GM23248 (cell line): ENCODE measurements at regions not wholly inside any gene's neighbourhood (a gene's known extent, or its start where the extent isn't known, plus 50 kb on each side); places are given as distances from the start of the nearest gene placed in this dataset.
"Not testable (repeated sequence)": the region's sequence is repeated elsewhere in the genome, so short reads cannot be mapped to it uniquely, and the experiment has no call there.

Experiments
- DNase-seq: peaks from one replicate; pipeline ENCODE4 v3.0.0-alpha.2; 2015
- H2AFZ ChIP-seq: fragments of 200-600 bp; sonication (generic); 2 replicates; pipeline ENCODE4 v1.6.1; 2016; ENCODE audit warnings: antibody characterized with exemption
- H3F3A ChIP-seq: fragments of 200-600 bp; sonication (generic); 2 replicates; pipeline ENCODE4 v1.6.1; 2016; ENCODE audit warnings: mild to moderate bottlenecking, antibody characterized with exemption, mixed run types; ENCODE audit not compliant: insufficient read depth
- H3K27ac ChIP-seq: fragments of 200-600 bp; sonication (generic); 2 replicates; pipeline ENCODE4 v1.5.1; 2016; ENCODE audit warnings: mild to moderate bottlenecking
- H3K27me3 ChIP-seq: fragments of 200-600 bp; sonication (generic); replicated peaks from 2 replicates; pipeline ENCODE4 v1.6.1; 2016; ENCODE audit warnings: mild to moderate bottlenecking; ENCODE audit not compliant: insufficient read depth
- H3K36me3 ChIP-seq: fragments of 200-600 bp; sonication (generic); 2 replicates; pipeline ENCODE4 v1.6.1; 2016; ENCODE audit warnings: low read depth, mild to moderate bottlenecking
- H3K4me1 ChIP-seq: fragments of 200-600 bp; sonication (generic); 2 replicates; pipeline ENCODE4 v1.6.1; 2016; ENCODE audit warnings: mild to moderate bottlenecking; ENCODE audit not compliant: insufficient read depth
- H3K4me2 ChIP-seq: fragments of 200-600 bp; sonication (generic); one replicate; pipeline ENCODE4 v1.6.1; 2016; ENCODE audit warnings: mild to moderate bottlenecking; ENCODE audit not compliant: unreplicated experiment
- H3K4me3 ChIP-seq: fragments of 200-600 bp; sonication (generic); 2 replicates; pipeline ENCODE4 v1.5.1; 2016; ENCODE audit warnings: mild to moderate bottlenecking
- H3K79me2 ChIP-seq: fragments of 200-600 bp; sonication (generic); 2 replicates; pipeline ENCODE4 v1.6.1; 2016; ENCODE audit warnings: mild to moderate bottlenecking; ENCODE audit not compliant: insufficient read depth
- H3K9ac ChIP-seq: fragments of 200-600 bp; sonication (generic); 2 replicates; pipeline ENCODE4 v1.6.1; 2016; ENCODE audit warnings: mild to moderate bottlenecking
- H3K9me2 ChIP-seq: fragments of 200-600 bp; sonication (generic); 2 replicates; pipeline ENCODE4 v1.6.1; 2016; ENCODE audit warnings: mixed run types, mild to moderate bottlenecking, moderate library complexity; ENCODE audit not compliant: insufficient read depth
- H3K9me3 ChIP-seq: fragments of 200-600 bp; sonication (generic); one replicate; pipeline ENCODE4 v1.6.1; 2017; ENCODE audit warnings: low read depth
- H4K20me1 ChIP-seq: fragments of 200-600 bp; sonication (generic); 2 replicates; pipeline ENCODE4 v1.6.0; 2016; ENCODE audit not compliant: insufficient read depth
- EZH2 ChIP-seq: fragments of 200-600 bp; sonication (generic); IDR thresholded peaks from 2 replicates; pipeline ENCODE4 v1.6.1; 2018; ENCODE audit warnings: antibody characterized with exemption, mild to moderate bottlenecking; ENCODE audit not compliant: insufficient read depth, poor library complexity, severe bottlenecking
- EZH2phosphoT487 ChIP-seq: fragments of 200-600 bp; sonication (generic); IDR thresholded peaks from 2 replicates; pipeline ENCODE4 v1.6.1; 2018; ENCODE audit warnings: antibody characterized with exemption, moderate library complexity, mild to moderate bottlenecking, low read depth; ENCODE audit not compliant: insufficient read depth
- WGBS, 2 experiments: methylation state at CpG; one replicate each; pipeline ENCODE4 v1.1.6; 2015 to 2017; ENCODE audit warnings: low lambda C conversion rate in 2 of 2, low coverage in 1 of 2; ENCODE audit errors: missing lambda C conversion rate in 2 of 2; 5-methylcytosine and 5-hydroxymethylcytosine counted together
- in situ Hi-C: fragments of 300-500 bp; cut with MboI; formaldehyde crosslinking; loops from 2 replicates; pipeline ENCODE4 v1.15.0; 2020

- in situ Hi-C loops, result no loop called here
- 26% methylated on average over 4 of the region's 4 CpGs for WGBS, 2 experiments
- no peaks in the 10 kb centered on the region for H3K9me2 ChIP-seq
Observed at GRCh38 chr11:135022454-135022853, 610.4 kb upstream of the B3GAT1 start.

GRCh38 chr11:135019899-135020298, 607.9 kb upstream of the B3GAT1 start:
- Histone ChIP-seq H2AFZ (no peak overlapping the region), H3K4me2 (no peak overlapping the region), H4K20me1 (no peaks in the 10 kb centered on the region), H3K79me2 (no peaks in the 10 kb centered on the region), H3K9me3 (no peaks in the 10 kb centered on the region), H3F3A (no peaks in the 10 kb centered on the region), H3K36me3 (no peaks in the 10 kb centered on the region), H3K9me2 (no peaks in the 10 kb centered on the region), H3K9ac (no peak overlapping the region), H3K27me3 (no peaks in the 10 kb centered on the region), H3K27ac (no peak overlapping the region), H3K4me1 (no peaks in the 10 kb centered on the region), H3K4me3 (no peak overlapping the region)
- DNase-seq, result no peak
- TF ChIP-seq EZH2phosphoT487 (no peak), EZH2 (no peak)
- WGBS, 2 experiments, result 21 to 25% methylated on average over 4 of the region's 4 CpGs
- in situ Hi-C loops, result no loop called here

More at GRCh38 chr11:135022454-135022853, 610.4 kb upstream of the B3GAT1 start:
- no peaks in the 10 kb centered on the region for H3F3A ChIP-seq
- no peaks in the 10 kb centered on the region for H3K79me2 ChIP-seq
- H3K4me3 ChIP-seq, result no peak overlapping the region
- no peak for DNase-seq
- no peaks in the 10 kb centered on the region for H3K36me3 ChIP-seq
- no peak overlapping the region for H3K4me2 ChIP-seq
- no peak overlapping the region for H2AFZ ChIP-seq
- no peaks in the 10 kb centered on the region for H4K20me1 ChIP-seq
- no peaks in the 10 kb centered on the region for H3K9me3 ChIP-seq
- H3K27me3 ChIP-seq, result no peaks in the 10 kb centered on the region
- no peaks in the 10 kb centered on the region for H3K4me1 ChIP-seq
- TF ChIP-seq EZH2phosphoT487 (no peak), EZH2 (no peak)
- no peak overlapping the region for H3K27ac ChIP-seq
- H3K9ac ChIP-seq, result no peak overlapping the region

GRCh38 chr11:135019343-135019871, 607.4 kb upstream of the B3GAT1 start:
- WGBS, 2 experiments, result 12 to 20% methylated on average over 8 of the region's 8 CpGs
- Histone ChIP-seq H3K4me3 (no peak overlapping the region), H3K9me3 (no peaks in the 10 kb centered on the region), H4K20me1 (no peaks in the 10 kb centered on the region), H3F3A (no peaks in the 10 kb centered on the region), H3K27me3 (no peaks in the 10 kb centered on the region), H2AFZ (no peak overlapping the region), H3K36me3 (no peaks in the 10 kb centered on the region), H3K9me2 (no peaks in the 10 kb centered on the region), H3K79me2 (no peaks in the 10 kb centered on the region), H3K4me1 (no peaks in the 10 kb centered on the region), H3K4me2 (no peak overlapping the region), H3K27ac (no peak overlapping the region), H3K9ac (no peak overlapping the region)
- in situ Hi-C loops, result no loop called here
- no peak for TF ChIP-seq EZH2phosphoT487
- no peak for DNase-seq

GRCh38 chr11:135017296-135017695, 605.3 kb upstream of the B3GAT1 start:
- Histone ChIP-seq H3K9ac (no peak overlapping the region), H3K79me2 (no peaks in the 10 kb centered on the region), H3K27ac (no peak overlapping the region), H3K9me3 (no peaks in the 10 kb centered on the region), H3K4me2 (no peak overlapping the region), H3K36me3 (no peaks in the 10 kb centered on the region), H2AFZ (no peak overlapping the region), H3K4me1 (no peaks in the 10 kb centered on the region), H3K9me2 (no peaks in the 10 kb centered on the region), H4K20me1 (no peaks in the 10 kb centered on the region), H3K4me3 (no peak overlapping the region), H3K27me3 (no peaks in the 10 kb centered on the region), H3F3A (no peaks in the 10 kb centered on the region)
- DNase-seq, result no peak
- TF ChIP-seq EZH2 (no peak), EZH2phosphoT487 (no peak)
- in situ Hi-C loops, result no loop called here
- 3 to 15% methylated on average over 4 of the region's 4 CpGs for WGBS, 2 experiments

- Histone ChIP-seq H3K79me2 (no peaks in the 10 kb centered on the region), H3K4me3 (no peak overlapping the region), H3K9ac (no peak overlapping the region), H3K27me3 (no peaks in the 10 kb centered on the region), H3K4me1 (no peaks in the 10 kb centered on the region), H4K20me1 (no peaks in the 10 kb centered on the region), H2AFZ (no peak overlapping the region), H3K27ac (no peak overlapping the region), H3K4me2 (no peak overlapping the region), H3K9me3 (no peaks in the 10 kb centered on the region), H3K9me2 (no peaks in the 10 kb centered on the region), H3K36me3 (no peaks in the 10 kb centered on the region), H3F3A (no peaks in the 10 kb centered on the region)
- WGBS, 2 experiments, result 15 to 33% methylated on average over 2 to 3 of the region's 3 CpGs
- no peak for TF ChIP-seq EZH2phosphoT487
- in situ Hi-C loops, result no loop called here
- no peak for DNase-seq
Observed at GRCh38 chr11:135015966-135016365, 603.9 kb upstream of the B3GAT1 start.

- H3K27me3 ChIP-seq, H3K9me2 ChIP-seq, H3K27ac ChIP-seq, H3K9ac ChIP-seq, in situ Hi-C loops, H3K4me3 ChIP-seq, H2AFZ ChIP-seq, H4K20me1 ChIP-seq, H3K36me3 ChIP-seq, H3K79me2 ChIP-seq, H3F3A ChIP-seq, H3K4me1 ChIP-seq, H3K4me2 ChIP-seq, DNase-seq, H3K9me3 ChIP-seq: not testable (repeated sequence)
- WGBS, 2 experiments, result 34 to 36% methylated on average over 2 of the region's 2 CpGs
Observed at GRCh38 chr11:135011313-135011712, 599.3 kb upstream of the B3GAT1 start.
